ENCODE measurements at regions not wholly inside any gene's neighbourhood (a gene's known extent, or its start where the extent isn't known, plus 50 kb on each side); places are given as distances from the start of the nearest gene placed in this dataset.

GRCh38 chr13:24052547-24053518 lies 107.7 kb upstream of the SPATA13 start:
- TF ChIP-seq CTCF (conservative IDR thresholded peaks at IDR 0.05; ENCODE audit: low read length) (no peak), EZH2phosphoT487 (IDR thresholded peaks at IDR 0.05; ENCODE audit: borderline replicate concordance) (no peak)

Measured in Loucy (cell line).